Fibroblast of peridontal ligament (primary cell): ENCODE measurements at regions not wholly inside any gene's neighbourhood (a gene's known extent, or its start where the extent isn't known, plus 50 kb on each side); places are given as distances from the start of the nearest gene placed in this dataset.
"Not testable (repeated sequence)": the region's sequence is repeated elsewhere in the genome, so short reads cannot be mapped to it uniquely, and the experiment has no call there.

Experiments used
- DNase-seq: peaks from one replicate; pipeline ENCODE4 v3.0.0-alpha.2; 2010; ENCODE audit errors: extremely low read depth

DNA sequence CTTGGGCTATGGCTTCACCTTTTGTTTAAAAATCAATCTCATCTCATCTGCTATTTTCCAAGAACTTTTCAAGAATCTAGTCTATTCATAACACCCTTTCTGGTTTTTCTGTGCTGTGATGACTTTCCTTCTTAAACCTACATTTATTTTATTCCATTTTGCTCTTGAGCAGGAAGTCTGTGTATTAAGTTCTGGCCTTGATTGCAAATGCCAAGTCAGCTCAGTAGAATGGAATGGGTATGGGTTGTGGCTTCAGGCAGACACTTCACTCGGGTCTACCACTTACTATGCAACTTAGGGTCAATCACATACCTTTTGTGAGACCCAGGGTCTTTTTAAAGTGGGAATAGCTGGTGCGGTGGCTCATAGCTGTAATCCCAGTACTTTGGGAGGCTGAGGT lies 522.3 kb downstream of the TRIML1 start:
- peak; percentile 36 for DNase-seq

DNA sequence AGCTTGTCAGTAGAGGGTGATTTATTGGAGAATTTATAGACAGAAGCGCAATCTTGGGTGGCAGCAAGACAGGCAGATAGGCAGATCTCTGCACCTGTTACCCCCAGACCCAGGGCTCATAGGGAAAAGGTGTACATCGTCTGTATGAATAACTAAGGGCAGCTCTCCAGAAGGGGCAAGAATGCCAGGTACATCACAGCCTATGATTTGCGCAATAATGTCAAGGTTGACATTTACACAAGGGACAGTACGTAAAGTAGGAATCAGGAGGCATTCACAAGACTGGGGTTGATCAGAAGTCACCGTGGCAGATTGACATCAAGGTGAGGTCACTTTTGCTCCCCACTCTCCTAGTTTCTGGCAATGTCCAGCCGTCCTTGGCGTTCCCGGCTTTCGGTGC lies 524.1 kb downstream of the TRIML1 start:
- no peak for DNase-seq

DNA sequence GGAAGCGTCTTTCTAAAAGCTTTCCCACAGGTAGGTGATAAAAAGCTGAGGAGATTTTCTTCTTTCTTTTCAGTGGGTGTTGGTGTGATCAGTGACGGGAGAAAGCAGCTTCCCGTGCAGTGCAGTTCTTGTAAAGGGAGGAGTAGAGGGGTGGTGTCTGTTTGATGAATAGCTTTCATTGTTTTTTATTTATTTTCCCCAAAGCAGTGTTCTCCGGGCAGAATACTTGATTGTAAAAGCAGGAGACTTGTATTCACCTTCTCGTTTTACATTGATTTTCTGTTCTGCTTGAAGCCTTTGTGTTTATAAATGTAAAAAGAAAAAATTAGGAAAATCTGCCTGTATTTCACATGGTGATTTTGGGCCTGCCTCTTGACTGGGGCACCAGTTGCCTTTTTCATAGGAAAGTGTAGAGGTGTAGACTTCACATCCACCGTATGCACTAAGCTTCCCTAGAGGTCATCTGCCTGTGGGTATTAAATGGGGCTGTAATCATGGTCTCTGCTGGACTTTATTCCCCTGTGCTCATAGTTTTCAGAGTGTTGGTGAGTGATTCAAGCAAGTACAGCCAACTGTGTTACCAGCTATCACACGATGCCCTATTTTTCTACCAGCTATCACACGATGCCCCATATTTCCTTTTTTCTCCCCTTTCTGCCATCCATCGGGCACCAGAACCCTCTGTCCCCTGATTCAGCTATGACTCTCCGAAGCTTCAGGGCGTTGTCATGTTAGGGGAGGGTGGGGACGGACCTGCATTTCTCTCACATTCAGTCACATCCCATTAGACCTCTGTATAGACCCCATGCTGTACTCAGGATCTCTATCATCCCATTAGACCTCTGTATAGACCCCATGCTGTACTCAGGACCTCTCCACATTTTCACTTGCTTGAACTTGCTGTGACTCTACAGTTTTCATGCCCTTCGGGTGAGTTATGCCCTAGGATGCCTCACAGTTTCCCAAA lies 526.5 kb downstream of the TRIML1 start:
- no peak for DNase-seq

GRCh38 chr4:188678691-188679090 lies 539.5 kb downstream of the TRIML1 start:
- not testable (repeated sequence) for DNase-seq

DNA sequence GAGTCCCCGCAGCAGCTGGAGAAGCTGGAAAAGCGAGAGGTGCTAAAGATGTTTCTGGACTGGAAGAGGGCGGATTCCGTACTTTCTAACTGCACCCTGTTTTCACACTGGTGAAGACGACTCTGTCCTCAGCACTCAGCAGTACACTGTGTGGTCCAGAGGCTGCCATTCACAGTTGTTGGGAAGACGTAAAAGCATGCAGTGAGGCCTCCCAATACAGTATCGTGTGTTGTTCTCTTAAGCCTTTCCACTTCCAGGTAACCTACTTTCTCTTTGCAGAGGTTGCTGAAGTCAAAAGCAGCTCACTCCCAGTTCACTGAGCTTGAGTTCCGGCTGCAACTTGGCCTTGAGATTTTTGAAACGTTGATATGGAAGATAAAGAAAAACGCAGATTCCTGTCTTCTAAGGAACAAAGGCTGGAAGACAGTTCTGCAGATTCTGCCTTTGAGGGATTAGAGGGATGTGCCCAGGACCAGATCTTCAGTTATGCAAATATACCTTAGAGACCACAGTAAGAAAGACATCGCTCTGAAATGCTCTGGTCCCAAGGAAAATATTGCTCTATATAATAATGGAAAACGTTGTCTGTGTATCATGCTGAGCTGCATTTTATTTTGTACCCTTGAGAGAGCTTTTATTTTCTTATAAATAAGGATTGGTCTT lies 540.9 kb downstream of the TRIML1 start:
- no peak for DNase-seq

GRCh38 chr4:188680667-188681063 lies 541.4 kb downstream of the TRIML1 start:
- no peak for DNase-seq

- no peak for DNase-seq
These were observed 543.1 kb downstream of the TRIML1 start for GRCh38 chr4:188682321-188682720.

GRCh38 chr4:188683571-188683970 lies 544.3 kb downstream of the TRIML1 start:
- no peak for DNase-seq

- no peak for DNase-seq
These were observed 549.7 kb downstream of the TRIML1 start for GRCh38 chr4:188688956-188689355.

DNA sequence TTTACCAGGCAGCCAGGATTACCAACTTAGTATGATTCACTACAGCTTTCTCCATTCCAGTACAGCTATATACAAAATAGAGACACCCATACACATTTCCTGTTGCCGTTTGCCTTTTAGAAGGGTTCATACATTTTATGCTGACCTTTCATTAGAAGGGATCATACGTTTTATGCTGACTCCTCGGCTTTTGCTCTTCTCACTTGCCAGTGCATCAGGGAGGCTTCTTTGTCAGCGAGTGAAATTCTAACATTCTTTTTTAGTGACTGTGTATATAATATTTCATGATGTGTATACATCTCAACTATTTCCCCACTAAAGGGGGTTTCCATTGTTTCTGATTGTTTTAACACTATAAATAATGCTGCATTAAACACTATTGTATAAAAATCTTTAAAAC lies 552.6 kb downstream of the TRIML1 start:
- DNase-seq = peak; percentile 51

GRCh38 chr4:188695261-188695660 lies 556.0 kb downstream of the TRIML1 start:
- DNase-seq = no peak

DNA sequence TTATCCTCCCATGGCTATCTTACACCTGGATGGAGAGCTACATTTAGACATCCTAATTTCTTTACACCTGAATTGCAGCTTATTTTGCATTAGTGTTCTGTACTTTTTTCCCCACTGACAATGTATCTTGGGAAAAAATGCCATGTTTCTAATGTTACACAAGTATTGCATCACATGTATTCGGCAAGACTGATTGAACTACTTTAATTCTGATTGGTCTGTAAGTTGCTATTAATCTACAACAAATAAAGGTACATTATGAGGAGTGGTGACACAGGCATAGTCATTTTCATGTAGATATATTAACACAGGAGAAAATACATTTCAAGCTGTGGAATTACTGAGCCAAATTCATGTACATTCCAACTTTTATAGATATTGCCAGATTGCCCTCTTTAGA lies 558.0 kb downstream of the TRIML1 start:
- DNase-seq = no peak

GRCh38 chr4:188701952-188702351 lies 562.7 kb downstream of the TRIML1 start:
- no peak for DNase-seq

DNA sequence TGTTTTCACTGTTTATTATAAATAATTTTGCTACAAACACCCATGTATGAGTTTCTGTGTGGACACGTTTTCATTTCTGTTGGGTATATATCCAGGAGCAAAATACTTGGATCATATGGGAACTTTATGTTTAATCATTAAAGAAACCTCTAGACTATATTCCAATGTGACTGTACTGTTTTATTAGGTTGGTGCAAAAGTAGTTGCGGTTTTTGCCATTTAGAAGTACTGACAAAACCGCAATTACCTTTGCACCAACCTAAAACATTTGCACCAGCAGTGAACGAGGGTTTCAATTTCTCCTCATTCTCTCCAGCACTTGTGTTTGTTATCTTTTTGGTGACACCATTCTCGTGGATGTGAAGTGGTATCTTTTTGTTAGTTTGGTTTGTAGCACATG lies 565.0 kb downstream of the TRIML1 start:
- no peak for DNase-seq

GRCh38 chr4:188707036-188707435 lies 567.8 kb downstream of the TRIML1 start:
- DNase-seq = no peak

DNA sequence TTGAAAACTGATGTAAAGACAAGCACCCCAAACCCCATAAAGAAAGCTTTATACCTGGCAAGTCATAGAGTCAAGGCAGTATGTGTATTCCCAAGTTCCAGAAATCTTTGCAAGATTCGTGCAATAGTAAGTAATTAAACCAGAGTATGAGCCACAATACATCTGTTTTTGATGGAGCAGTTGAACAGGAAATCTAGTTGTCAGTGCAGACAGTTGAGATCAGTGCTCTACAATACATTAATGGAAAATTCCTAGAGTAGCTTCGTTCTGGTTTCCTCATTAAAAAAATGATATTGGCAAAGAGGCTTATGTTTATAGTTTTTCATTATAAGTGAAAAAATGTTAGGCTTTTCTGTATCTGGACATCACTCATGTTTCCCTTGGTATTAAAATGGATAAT lies 575.3 kb downstream of the TRIML1 start:
- peak; percentile 83 for DNase-seq

DNA sequence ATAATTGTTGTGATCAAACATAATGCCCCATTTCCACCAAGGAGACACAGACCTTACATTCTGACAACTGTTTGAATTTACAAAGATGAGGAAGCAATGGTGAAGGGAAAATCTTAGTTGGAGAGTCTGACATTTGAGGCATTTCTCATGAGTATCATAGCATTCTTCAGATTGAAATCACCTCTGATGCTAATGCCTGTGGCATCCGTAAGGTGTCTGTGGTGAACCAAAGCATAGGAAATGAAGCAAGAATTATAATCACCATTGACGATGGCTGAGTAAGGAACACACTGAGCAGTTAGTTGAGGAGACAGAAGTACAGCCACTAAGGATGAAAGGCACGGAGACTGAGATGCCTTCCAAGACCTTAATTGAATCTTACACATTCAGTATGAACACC lies 575.7 kb downstream of the TRIML1 start:
- DNase-seq = peak; percentile 83

- DNase-seq = no peak
These were observed 578.4 kb downstream of the TRIML1 start for GRCh38 chr4:188717661-188718060.

DNA sequence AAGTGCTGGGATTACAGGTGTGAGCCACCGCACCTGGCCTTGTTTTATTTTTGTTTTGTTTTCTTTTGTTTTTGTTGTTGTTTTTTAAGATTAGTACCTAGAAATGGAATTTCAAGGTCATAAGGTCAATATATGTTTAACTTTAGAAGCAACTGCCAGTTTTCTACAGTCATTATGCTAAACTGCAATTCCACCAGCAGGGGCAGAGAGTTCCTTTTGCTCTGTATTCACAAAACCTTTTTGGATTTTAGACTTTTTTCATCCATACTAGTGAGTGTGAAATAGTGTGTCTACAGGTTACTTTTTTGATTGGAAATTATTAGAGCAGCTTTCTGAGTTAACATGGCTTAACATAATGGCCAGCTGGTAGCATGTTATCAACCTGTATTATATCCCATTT lies 580.6 kb downstream of the TRIML1 start:
- DNase-seq = no peak

DNA sequence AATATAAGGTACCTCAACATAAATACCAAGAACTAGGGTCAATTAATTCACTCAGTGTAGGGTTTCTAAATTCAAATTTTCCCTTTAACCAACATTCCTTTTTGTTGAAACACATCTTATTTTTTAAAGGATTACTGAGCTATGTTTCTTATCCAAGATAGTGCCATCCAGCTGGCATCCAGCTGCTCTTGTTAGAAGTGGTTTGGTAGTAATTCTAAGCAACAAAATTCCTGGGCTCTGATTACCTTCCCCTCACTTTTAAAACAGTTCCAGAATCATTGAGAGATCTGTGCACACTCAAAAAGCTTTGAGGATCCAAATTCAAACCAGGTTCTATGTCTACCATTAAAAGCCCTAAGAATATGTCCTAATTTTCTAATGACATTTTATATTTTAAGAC lies 583.7 kb downstream of the TRIML1 start:
- peak; percentile 68 for DNase-seq

DNA sequence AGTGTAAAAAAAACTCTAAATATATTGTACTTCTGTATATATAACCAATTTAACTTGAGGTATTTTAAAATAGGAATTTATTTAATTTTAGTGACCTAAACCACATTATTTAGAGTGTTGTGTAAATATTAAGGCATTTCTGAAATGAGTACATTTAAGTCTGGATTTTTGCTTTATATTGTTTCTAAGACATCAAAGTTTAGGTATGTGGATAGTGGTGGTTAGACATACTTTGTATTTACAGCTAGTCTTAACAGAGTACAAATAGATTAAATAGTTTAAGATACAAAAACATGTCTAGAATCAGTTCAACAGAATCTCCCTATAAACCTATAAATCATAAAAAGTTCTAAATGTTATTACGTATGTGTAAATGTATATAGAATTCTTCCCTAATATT lies 588.5 kb downstream of the TRIML1 start:
- no peak for DNase-seq

GRCh38 chr4:188728359-188728758 lies 589.1 kb downstream of the TRIML1 start:
- DNase-seq = peak; percentile 65

GRCh38 chr4:188732131-188732530 lies 592.9 kb downstream of the TRIML1 start:
- no peak for DNase-seq
